NCI-H2196 treated with DMSO at 0.1 percent for 48 hours (cell line): ENCODE measurements at regions not wholly inside any gene's neighbourhood (a gene's known extent, or its start where the extent isn't known, plus 50 kb on each side); places are given as distances from the start of the nearest gene placed in this dataset.
"Not testable (repeated sequence)": the region's sequence is repeated elsewhere in the genome, so short reads cannot be mapped to it uniquely, and the experiment has no call there.

Source experiments
- DNase-seq: peaks from one replicate; lab custom pipeline; 2025; ENCODE audit not compliant: unreplicated experiment; lab: John Stamatoyannopoulos, UW

GRCh38 chr18:39326772-39327171 lies 1761.2 kb upstream of the CELF4 start:
- DNase-seq: no peak

- no peak for DNase-seq
Measured at GRCh38 chr18:39325973-39326372, 1760.4 kb upstream of the CELF4 start.

- no peak for DNase-seq
Measured at GRCh38 chr18:39319141-39319540, 1753.5 kb upstream of the CELF4 start.

GRCh38 chr18:39318462-39318861 lies 1752.9 kb upstream of the CELF4 start:
- no peak for DNase-seq

GRCh38 chr18:39318008-39318407 lies 1752.4 kb upstream of the CELF4 start:
- no peak for DNase-seq

GRCh38 chr18:39314595-39314994 lies 1749.0 kb upstream of the CELF4 start:
- DNase-seq: no peak

GRCh38 chr18:39313992-39314391 lies 1748.4 kb upstream of the CELF4 start:
- DNase-seq: no peak

GRCh38 chr18:39311111-39311712 lies 1745.6 kb upstream of the CELF4 start:
- DNase-seq: no peak

GRCh38 chr18:39308931-39309521 lies 1743.4 kb upstream of the CELF4 start:
- not testable (repeated sequence) for DNase-seq

- no peak for DNase-seq
Measured at GRCh38 chr18:39305766-39306165, 1740.2 kb upstream of the CELF4 start.

- no peak for DNase-seq
Measured at GRCh38 chr18:39302481-39302880, 1736.9 kb upstream of the CELF4 start.

- no peak for DNase-seq
Measured at GRCh38 chr18:39299152-39299551, 1733.6 kb upstream of the CELF4 start.

GRCh38 chr18:39297225-39297624 lies 1731.6 kb upstream of the CELF4 start:
- DNase-seq: no peak

- DNase-seq: no peak
Measured at GRCh38 chr18:39296293-39296888, 1730.8 kb upstream of the CELF4 start.

GRCh38 chr18:39276764-39277163 lies 1711.2 kb upstream of the CELF4 start:
- DNase-seq: no peak

- DNase-seq: no peak
Measured at GRCh38 chr18:39274535-39274934, 1708.9 kb upstream of the CELF4 start.

- DNase-seq: no peak
Measured at GRCh38 chr18:39272230-39272629, 1706.6 kb upstream of the CELF4 start.

GRCh38 chr18:39271654-39272053 lies 1706.1 kb upstream of the CELF4 start:
- no peak for DNase-seq

- DNase-seq: no peak
Measured at GRCh38 chr18:39260565-39260964, 1695.0 kb upstream of the CELF4 start.

GRCh38 chr18:39259736-39260135 lies 1694.1 kb upstream of the CELF4 start:
- no peak for DNase-seq

GRCh38 chr18:39244242-39244641 lies 1678.6 kb upstream of the CELF4 start:
- DNase-seq: no peak

GRCh38 chr18:39241534-39241933 lies 1675.9 kb upstream of the CELF4 start:
- no peak for DNase-seq
